ENCODE measurements at regions not wholly inside any gene's neighbourhood (a gene's known extent, or its start where the extent isn't known, plus 50 kb on each side); places are given as distances from the start of the nearest gene placed in this dataset.

- TF ChIP-seq CTCF (conservative IDR thresholded peaks at IDR 0.05; ENCODE audit: low read length) = no peak
- no peak for TF ChIP-seq EZH2phosphoT487 (IDR thresholded peaks at IDR 0.05; ENCODE audit: borderline replicate concordance, low read depth, low read length)
Observed at GRCh38 chr9:21689854-21690253, 112.6 kb upstream of the MTAP start.
